ENCODE measurements at regions not wholly inside any gene's neighbourhood (a gene's known extent, or its start where the extent isn't known, plus 50 kb on each side); places are given as distances from the start of the nearest gene placed in this dataset.
"Not testable (repeated sequence)": the region's sequence is repeated elsewhere in the genome, so short reads cannot be mapped to it uniquely, and the experiment has no call there.

GRCh38 chr12:74656251-74656650 lies 118.6 kb downstream of the ATXN7L3B start:
- Histone ChIP-seq H3K27ac (no peak overlapping the region), H3K27me3 (no peaks in the 10 kb centered on the region), H3K9me3 (no peaks in the 10 kb centered on the region), H3K36me3 (no peaks in the 10 kb centered on the region), H3K4me3 (no peak overlapping the region), H3K4me1 (no peaks in the 10 kb centered on the region)
- no peak for DNase-seq
- intact Hi-C loops (cut with DNase I; ENCODE audit: low total_unique reads), result no loop called here
- no peak for TF ChIP-seq CTCF (IDR thresholded peaks at IDR 0.05)

- no peak overlapping the region for H3K27ac ChIP-seq
- no peak for TF ChIP-seq CTCF (IDR thresholded peaks at IDR 0.05)
- intact Hi-C loops (cut with DNase I; ENCODE audit: low total_unique reads), result no loop called here
- H3K9me3 ChIP-seq, result no peaks in the 10 kb centered on the region
- DNase-seq, result no peak
- no peaks in the 10 kb centered on the region for H3K27me3 ChIP-seq
- H3K4me1 ChIP-seq, result no peaks in the 10 kb centered on the region
- no peaks in the 10 kb centered on the region for H3K36me3 ChIP-seq
- H3K4me3 ChIP-seq, result no peak overlapping the region
Observed at GRCh38 chr12:74660442-74660841, 122.8 kb downstream of the ATXN7L3B start.

DNA sequence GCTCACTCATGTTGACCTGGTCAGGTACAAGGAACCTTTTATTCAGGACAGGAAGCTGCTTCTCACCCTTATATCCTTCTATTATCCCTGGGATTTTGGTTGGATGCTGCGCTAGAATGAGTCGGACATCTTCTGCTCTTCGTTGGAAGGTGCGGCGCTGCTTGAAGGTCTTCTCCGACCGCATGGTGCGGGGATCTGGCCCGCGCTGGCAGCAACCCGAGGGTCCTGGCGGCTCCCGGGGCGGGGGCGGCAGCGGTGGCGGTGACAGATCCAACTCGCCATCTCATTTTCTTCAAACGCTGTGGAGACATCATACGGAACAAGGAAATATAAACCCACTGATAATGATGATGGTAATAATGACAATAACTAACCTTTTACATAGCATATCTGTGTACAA lies 126.3 kb downstream of the ATXN7L3B start:
- no peak overlapping the region for H3K27ac ChIP-seq
- no peak for TF ChIP-seq CTCF (IDR thresholded peaks at IDR 0.05)
- no peaks in the 10 kb centered on the region for H3K27me3 ChIP-seq
- H3K9me3 ChIP-seq, result no peaks in the 10 kb centered on the region
- H3K4me3 ChIP-seq, result no peak overlapping the region
- H3K4me1 ChIP-seq, result no peaks in the 10 kb centered on the region
- no peak for DNase-seq
- intact Hi-C loops (cut with DNase I; ENCODE audit: low total_unique reads), result no loop called here
- no peaks in the 10 kb centered on the region for H3K36me3 ChIP-seq

DNA sequence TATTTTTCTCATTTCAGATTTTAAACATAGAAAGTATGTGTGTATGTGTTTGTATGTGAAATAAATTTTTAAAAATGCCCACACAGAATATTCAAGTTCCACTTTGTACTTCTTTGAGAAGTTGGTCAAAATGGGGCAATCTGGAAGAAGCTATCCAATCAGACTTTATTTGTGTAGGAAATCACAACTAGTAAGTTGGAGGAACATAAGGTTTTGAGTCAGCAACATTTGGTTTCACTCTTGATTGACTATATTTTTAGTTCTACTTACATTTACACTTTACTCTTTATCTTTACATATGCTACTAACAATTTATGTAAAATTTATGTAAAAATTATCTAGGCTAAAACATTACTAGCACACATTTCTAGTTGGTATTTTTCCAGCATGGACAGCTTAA lies 128.1 kb downstream of the ATXN7L3B start:
- no peak for DNase-seq
- Histone ChIP-seq H3K9me3 (no peaks in the 10 kb centered on the region), H3K4me3 (no peak overlapping the region), H3K36me3 (no peaks in the 10 kb centered on the region), H3K4me1 (no peaks in the 10 kb centered on the region), H3K27ac (no peak overlapping the region), H3K27me3 (no peaks in the 10 kb centered on the region)
- TF ChIP-seq CTCF (IDR thresholded peaks at IDR 0.05), result no peak
- intact Hi-C loops (cut with DNase I; ENCODE audit: low total_unique reads), result no loop called here

DNA sequence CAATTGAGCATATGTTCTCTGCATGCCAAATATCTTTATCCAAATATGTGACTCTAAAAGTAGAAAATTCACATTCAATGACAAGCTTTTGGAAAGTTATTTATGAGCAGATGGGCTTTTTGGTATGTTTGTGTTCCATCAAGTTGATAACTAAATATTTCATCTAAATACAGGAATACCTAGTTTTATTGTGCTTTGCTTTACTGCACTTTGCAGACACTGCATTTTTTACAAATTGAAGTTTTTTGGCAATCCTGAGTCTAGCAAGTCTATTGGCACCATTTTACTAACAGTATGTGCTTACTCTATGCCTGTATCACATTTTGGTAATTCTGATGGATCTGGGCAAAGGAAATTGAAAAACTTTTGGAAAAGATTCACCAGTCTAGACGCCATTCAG lies 133.8 kb downstream of the ATXN7L3B start:
- Histone ChIP-seq H3K4me1 (no peaks in the 10 kb centered on the region), H3K27me3 (no peaks in the 10 kb centered on the region), H3K9me3 (no peaks in the 10 kb centered on the region), H3K27ac (no peak overlapping the region), H3K4me3 (no peak overlapping the region), H3K36me3 (no peaks in the 10 kb centered on the region)
- no peak for TF ChIP-seq CTCF (IDR thresholded peaks at IDR 0.05)
- DNase-seq, result no peak
- intact Hi-C loops (cut with DNase I; ENCODE audit: low total_unique reads), result no loop called here

GRCh38 chr12:74676955-74677354 lies 139.3 kb downstream of the ATXN7L3B start:
- H3K27ac ChIP-seq; H3K27me3 ChIP-seq; H3K4me3 ChIP-seq; intact Hi-C loops (cut with DNase I; ENCODE audit: low total_unique reads); H3K4me1 ChIP-seq; DNase-seq; H3K9me3 ChIP-seq; H3K36me3 ChIP-seq: not testable (repeated sequence)
